GM10266 (cell line): ENCODE measurements at regions not wholly inside any gene's neighbourhood (a gene's known extent, or its start where the extent isn't known, plus 50 kb on each side); places are given as distances from the start of the nearest gene placed in this dataset.
"Not testable (repeated sequence)": the region's sequence is repeated elsewhere in the genome, so short reads cannot be mapped to it uniquely, and the experiment has no call there.

Experiments used
- DNase-seq: peaks from one replicate; pipeline ENCODE4 v3.0.0; 2012; ENCODE audit errors: extremely low spot score
- CTCF ChIP-seq: IDR thresholded peaks from 2 replicates; pipeline ENCODE4 v1.5.1; 2012; ENCODE audit warnings: mild to moderate bottlenecking, low read depth; ENCODE audit not compliant: control insufficient read depth, insufficient read depth; ENCODE audit errors: missing control alignments

GRCh38 chr4:112077743-112078142 is 67.5 kb upstream of the FAM241A start:
- no peak for TF ChIP-seq CTCF
- no peak for DNase-seq

- no peak for DNase-seq
- no peak for TF ChIP-seq CTCF
Observed at GRCh38 chr4:112082954-112083586, 62.2 kb upstream of the FAM241A start.

DNA sequence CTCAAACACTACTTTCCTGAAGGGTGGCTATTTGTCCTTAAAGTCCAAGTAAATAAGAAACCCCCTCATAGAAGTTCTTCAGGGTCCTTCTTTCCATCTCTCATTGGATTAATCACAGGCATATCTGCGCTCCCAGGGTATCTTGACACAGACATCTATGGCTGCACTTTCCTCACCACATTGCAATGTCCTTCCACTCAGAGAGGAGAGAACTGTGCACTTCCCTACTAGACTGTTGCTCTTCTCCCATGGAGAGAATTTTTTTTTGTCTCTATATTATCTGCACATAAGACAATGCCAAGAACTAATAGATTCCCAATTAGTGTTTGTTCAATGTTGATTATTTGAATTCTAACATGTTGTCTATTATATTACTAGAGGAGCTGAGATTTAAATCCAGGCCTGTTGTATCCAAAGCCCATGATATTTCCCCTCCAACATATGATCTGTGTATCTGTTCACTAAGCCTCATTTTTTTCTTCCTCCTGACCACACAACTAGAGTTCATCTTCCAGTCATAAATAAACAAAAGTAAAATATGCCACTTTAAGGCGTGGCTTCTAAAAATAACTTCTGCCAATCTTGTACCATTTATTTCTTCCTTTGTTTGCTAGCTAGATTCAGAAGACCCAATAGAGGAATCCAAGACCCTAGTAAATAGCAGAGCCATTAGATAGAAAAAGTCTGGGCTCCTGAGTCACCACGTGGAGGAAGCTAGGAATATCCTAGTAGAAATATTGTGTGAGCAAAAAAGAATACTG is 61.5 kb upstream of the FAM241A start:
- no peak for DNase-seq
- TF ChIP-seq CTCF: no peak

DNA sequence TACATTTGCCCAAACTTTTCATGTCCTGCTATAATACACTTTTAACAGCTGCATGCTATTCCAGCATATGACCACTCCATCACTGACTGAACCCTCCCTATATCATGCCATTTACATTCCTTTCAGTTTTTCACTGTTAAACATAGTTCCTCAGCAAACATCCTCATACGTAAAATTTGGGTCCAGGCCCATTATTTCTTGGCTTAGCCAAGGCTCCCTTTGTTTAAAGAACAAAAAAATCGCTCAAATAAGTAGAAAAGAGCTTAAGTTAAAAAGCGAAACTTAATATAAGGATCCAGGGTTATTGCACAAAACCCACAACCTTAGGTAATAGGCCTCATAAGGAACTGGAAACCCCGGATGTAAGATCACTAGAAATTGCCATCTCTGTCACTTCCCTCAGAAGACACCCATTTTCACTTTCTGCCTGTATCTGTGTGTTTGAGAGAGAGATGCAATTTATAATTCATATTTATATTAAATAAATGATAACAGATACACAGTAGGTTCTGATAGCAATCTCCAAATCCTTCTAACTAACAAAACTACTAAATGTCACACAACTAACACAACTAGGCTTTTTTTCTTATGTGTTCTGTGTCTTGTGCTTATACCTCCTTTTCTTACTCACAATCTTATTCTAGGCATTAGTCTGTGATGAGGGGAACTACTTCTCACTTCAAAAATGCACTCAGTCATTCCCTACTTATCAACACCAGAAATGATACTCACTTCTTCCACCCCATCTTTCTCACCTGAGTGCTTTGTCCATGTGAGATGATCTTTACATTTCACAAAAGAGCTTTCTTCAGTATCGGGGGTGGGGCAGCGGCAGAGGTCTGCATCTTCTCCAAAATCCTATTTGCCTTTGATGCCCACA is 59.9 kb upstream of the FAM241A start:
- TF ChIP-seq CTCF: no peak
- DNase-seq: no peak

GRCh38 chr4:112086036-112086434 is 59.2 kb upstream of the FAM241A start:
- TF ChIP-seq CTCF: no peak
- no peak for DNase-seq

GRCh38 chr4:112086661-112087060 is 58.6 kb upstream of the FAM241A start:
- DNase-seq: not testable (repeated sequence)

DNA sequence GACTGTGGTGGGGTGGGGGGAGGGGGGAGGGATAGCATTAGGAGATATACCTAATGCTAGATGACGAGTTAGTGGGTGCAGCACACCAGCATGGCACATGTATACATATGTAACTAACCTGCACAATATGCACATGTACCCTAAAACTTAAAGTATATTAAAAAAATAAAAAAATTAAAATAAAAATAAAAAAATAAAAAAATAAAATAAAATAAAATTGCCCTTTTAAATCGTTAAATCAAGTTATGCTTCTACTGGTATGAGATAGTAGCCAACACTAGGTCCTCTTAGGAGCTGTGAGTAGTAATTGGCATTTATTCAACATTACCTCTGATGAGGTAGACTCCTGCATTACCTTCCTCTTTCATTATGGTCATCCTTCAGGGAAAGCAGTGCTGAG is 52.9 kb upstream of the FAM241A start:
- DNase-seq: not testable (repeated sequence)
